ENCODE measurements at regions not wholly inside any gene's neighbourhood (a gene's known extent, or its start where the extent isn't known, plus 50 kb on each side); places are given as distances from the start of the nearest gene placed in this dataset.

DNA sequence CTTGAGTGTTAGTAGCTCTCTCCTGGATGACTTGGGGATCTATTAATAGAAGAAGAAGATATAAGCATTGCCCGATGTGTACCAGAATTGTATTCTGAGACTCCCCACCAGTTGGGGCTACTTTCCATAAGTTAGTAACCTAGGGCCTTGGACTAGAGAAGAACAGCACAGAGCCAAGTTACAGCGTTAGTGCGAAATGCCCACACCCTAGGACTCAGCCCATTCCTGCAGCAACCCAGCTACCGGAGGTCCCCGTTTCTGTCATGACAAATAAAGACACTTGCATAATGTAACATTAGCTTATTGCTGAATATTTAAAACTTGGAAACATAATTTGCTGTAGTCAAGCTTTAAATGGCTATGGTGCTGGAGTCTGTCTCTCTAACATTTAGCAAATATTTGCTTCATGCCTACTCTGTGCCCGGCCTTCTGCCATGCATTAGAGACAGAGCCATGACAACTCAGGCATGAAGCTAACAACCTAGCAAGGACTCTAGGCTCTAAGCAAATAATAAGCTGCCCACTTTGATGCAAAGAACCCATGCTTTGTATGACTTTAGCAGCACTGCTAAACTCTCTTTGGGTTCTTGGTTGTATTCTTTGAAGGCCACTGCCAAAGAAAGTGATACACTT is 103.4 kb upstream of the COL21A1 start:
- no peak overlapping the region for H2AK5ac ChIP-seq (ENCODE audit: low read depth, low read length)
- no peak overlapping the region for H2BK120ac ChIP-seq (replicated peaks; ENCODE audit: low read depth, low read length)
- H3K4me1 ChIP-seq (replicated peaks in 1 of 4; ENCODE audit: control insufficient read depth in 3 of 4, insufficient read depth in 4 of 4, low read length in 3 of 4), result no peaks in the 10 kb centered on the region
- H2BK15ac ChIP-seq (ENCODE audit: low read length), result no peak overlapping the region
- no peak overlapping the region for H2BK20ac ChIP-seq (ENCODE audit: low read length)
- no peaks in the 10 kb centered on the region for H3K36me3 ChIP-seq (ENCODE audit: control insufficient read depth in 2 of 4, insufficient read depth in 4 of 4, low read length in 3 of 4)
- no peaks in the 10 kb centered on the region; a peak in 2 of 4 replicates for H3K9me3 ChIP-seq (ENCODE audit: insufficient read depth in 2 of 2, low read depth in 1 of 2, low read length in 1 of 2)
- DNase-seq (ENCODE audit: low read depth in 1 of 2, low spot score in 2 of 2) (no peak), FAIRE-seq (no peak)
- H2BK12ac ChIP-seq (ENCODE audit: low read depth, low read length), result no peak overlapping the region
- no peaks in the 10 kb centered on the region for H3K79me1 ChIP-seq (ENCODE audit: low read depth, low read length)
- H4K8ac ChIP-seq (ENCODE audit: extremely low read depth, insufficient read depth, low read length), result no peak overlapping the region
- H3K23ac ChIP-seq (ENCODE audit: insufficient read length), result no peak overlapping the region
- no peaks in the 10 kb centered on the region for H3K23me2 ChIP-seq (ENCODE audit: low read depth, low read length)
- H2BK5ac ChIP-seq (ENCODE audit: low read depth, low read length), result no peak overlapping the region
- ChIA-PET POLR2A (ENCODE audit: partially characterized antibody) (no interaction called here), CTCF (ENCODE audit: partially characterized antibody) (interaction anchor here (0.6 kb wide), 1 partner anchor 42 kb away, joined by 7 read pairs; no protein-coding TSS in a partner anchor)
- no peak overlapping the region for H4K91ac ChIP-seq (replicated peaks; ENCODE audit: insufficient read length, low read length)
- 86% methylated on average over 6 of the region's 6 CpGs; no CpG with 5 or more reads in 1 of the 2 experiments for WGBS, 2 experiments (ENCODE audit: extremely low coverage in 1 of 2, insufficient coverage in 1 of 2, insufficient read length in 1 of 2, insufficient replicate concordance in 2 of 2, low coverage in 1 of 2, low lambda C conversion rate in 2 of 2, missing lambda C conversion rate in 1 of 2)
- no peak overlapping the region for H3K18ac ChIP-seq (ENCODE audit: extremely low read depth, low read length)
- H3K14ac ChIP-seq (ENCODE audit: insufficient read length), result no peak overlapping the region
- no peak overlapping the region for H3K4me2 ChIP-seq (ENCODE audit: insufficient read depth in 1 of 2, low read depth in 2 of 2, low read length in 2 of 2)
- H3K27ac ChIP-seq (ENCODE audit: low read depth, low read length), result no peak overlapping the region
- no peak overlapping the region for H2AFZ ChIP-seq (ENCODE audit: low read length)
- H3K4ac ChIP-seq (replicated peaks; ENCODE audit: insufficient read length, low read depth, low read length), result no peak overlapping the region
- no peak overlapping the region for H3K9ac ChIP-seq (replicated peaks in 1 of 4; ENCODE audit: extremely low read depth in 1 of 4, low read depth in 3 of 4, low read length in 3 of 4)
- no peaks in the 10 kb centered on the region for H3K27me3 ChIP-seq (replicated peaks in 1 of 4; ENCODE audit: control insufficient read depth in 3 of 4, extremely low read depth in 1 of 4, insufficient read depth in 3 of 4, low read length in 3 of 4)
- H4K5ac ChIP-seq (ENCODE audit: insufficient read length, low read depth, low read length), result no peak overlapping the region
- H4K20me1 ChIP-seq (replicated peaks in 1 of 2; ENCODE audit: control insufficient read depth in 1 of 2, insufficient read depth in 2 of 2, low read length in 2 of 2), result no peaks in the 10 kb centered on the region
- H3K4me3 ChIP-seq (ENCODE audit: extremely low read depth in 1 of 4, insufficient read depth in 2 of 4, low read depth in 3 of 4, low read length in 4 of 4), result no peak overlapping the region
- no peaks in the 10 kb centered on the region for H3K79me2 ChIP-seq (ENCODE audit: control insufficient read depth in 1 of 2, insufficient read depth in 2 of 2, low read length in 2 of 2)
- H3K56ac ChIP-seq (replicated peaks; ENCODE audit: insufficient read length, low read depth, low read length), result no peak overlapping the region
- no peak for TF ChIP-seq CREB1 (IDR thresholded peaks at IDR 0.05)
- no peak for TF ChIP-seq KDM1A (IDR thresholded peaks at IDR 0.05; ENCODE audit: borderline replicate concordance, low read length)
- TF ChIP-seq HDAC2 (IDR thresholded peaks at IDR 0.05; ENCODE audit: borderline replicate concordance in 1 of 2, low read depth in 2 of 2, low read length in 2 of 2), result no peak
- no peak for TF ChIP-seq RBBP5 (IDR thresholded peaks at IDR 0.05; ENCODE audit: borderline replicate concordance, low read depth, low read length)
- TF ChIP-seq GABPA (IDR thresholded peaks at IDR 0.05; ENCODE audit: borderline replicate concordance, insufficient read depth, low read length), result no peak
- TF ChIP-seq SIN3A (conservative IDR thresholded peaks at IDR 0.05 in 1 of 2, IDR thresholded peaks at IDR 0.05 in 1 of 2; ENCODE audit: low read depth in 1 of 2, low read length in 2 of 2), result no peak
- TF ChIP-seq ZNF274 (IDR thresholded peaks at IDR 0.05; ENCODE audit: borderline replicate concordance, extremely low read depth, low read length), result no peak
- no peak for TF ChIP-seq GTF2F1 (IDR thresholded peaks at IDR 0.05; ENCODE audit: borderline replicate concordance, low read depth, low read length)
- TF ChIP-seq TCF12 (IDR thresholded peaks at IDR 0.05; ENCODE audit: low read depth, low read length), result no peak
- no peak for TF ChIP-seq PHF8 (conservative IDR thresholded peaks at IDR 0.05; ENCODE audit: low read depth, low read length)
- no peak for TF ChIP-seq JUND (IDR thresholded peaks at IDR 0.05; ENCODE audit: low read length)
- no peak for TF ChIP-seq SAP30 (IDR thresholded peaks at IDR 0.05; ENCODE audit: insufficient read depth, insufficient replicate concordance, low read length)
- TF ChIP-seq RAD21 (IDR thresholded peaks at IDR 0.05 in 1 of 2, conservative IDR thresholded peaks at IDR 0.05 in 1 of 2; ENCODE audit: low read depth in 2 of 2, low read length in 2 of 2), result no peak
